ENCODE measurements at regions not wholly inside any gene's neighbourhood (a gene's known extent, or its start where the extent isn't known, plus 50 kb on each side); places are given as distances from the start of the nearest gene placed in this dataset.

GRCh38 chr16:5412731-5413130 is 315.1 kb upstream of the EEF2KMT start:
- no peaks in the 10 kb centered on the region for H3K27me3 Mint-ChIP-seq (ENCODE audit: unreplicated experiment)
- H3K9me3 Mint-ChIP-seq (ENCODE audit: unreplicated experiment) = peaks cover 3% of the 10 kb centered on the region
- H3K4me3 Mint-ChIP-seq (ENCODE audit: unreplicated experiment) = no peak overlapping the region
- no peak overlapping the region for H3K27ac Mint-ChIP-seq (ENCODE audit: unreplicated experiment)
- DNase-seq = peak; percentile 23
- no peaks in the 10 kb centered on the region for H3K4me1 Mint-ChIP-seq (ENCODE audit: low read depth, unreplicated experiment)
- no peak for TF ChIP-seq CTCF (IDR thresholded peaks at IDR 0.05; ENCODE audit: partially characterized antibody, unreplicated experiment)
- H3K36me3 Mint-ChIP-seq (ENCODE audit: unreplicated experiment) = peaks cover 9% of the 10 kb centered on the region

GRCh38 chr16:5398203-5398602 is 300.6 kb upstream of the EEF2KMT start:
- no peak for TF ChIP-seq CTCF (IDR thresholded peaks at IDR 0.05; ENCODE audit: partially characterized antibody, unreplicated experiment)
- no peak for DNase-seq
- Mint-ChIP-seq H3K4me3 (ENCODE audit: unreplicated experiment) (no peak overlapping the region), H3K27me3 (ENCODE audit: unreplicated experiment) (peaks cover 2% of the 10 kb centered on the region), H3K27ac (ENCODE audit: unreplicated experiment) (no peak overlapping the region), H3K9me3 (ENCODE audit: unreplicated experiment) (peaks cover 3% of the 10 kb centered on the region), H3K4me1 (ENCODE audit: low read depth, unreplicated experiment) (peaks cover 3% of the 10 kb centered on the region), H3K36me3 (ENCODE audit: unreplicated experiment) (no peaks in the 10 kb centered on the region)

GRCh38 chr16:5396880-5397279 is 299.3 kb upstream of the EEF2KMT start:
- Mint-ChIP-seq H3K4me1 (ENCODE audit: low read depth, unreplicated experiment) (peaks cover 2% of the 10 kb centered on the region), H3K9me3 (ENCODE audit: unreplicated experiment) (peaks cover 1% of the 10 kb centered on the region), H3K36me3 (ENCODE audit: unreplicated experiment) (no peaks in the 10 kb centered on the region), H3K4me3 (ENCODE audit: unreplicated experiment) (no peak overlapping the region), H3K27ac (ENCODE audit: unreplicated experiment) (no peak overlapping the region), H3K27me3 (ENCODE audit: unreplicated experiment) (peaks cover 2% of the 10 kb centered on the region)
- no peak for TF ChIP-seq CTCF (IDR thresholded peaks at IDR 0.05; ENCODE audit: partially characterized antibody, unreplicated experiment)
- DNase-seq = no peak

- H3K4me3 Mint-ChIP-seq (ENCODE audit: unreplicated experiment) = no peak overlapping the region
- TF ChIP-seq CTCF (IDR thresholded peaks at IDR 0.05; ENCODE audit: partially characterized antibody, unreplicated experiment) = no peak
- no peaks in the 10 kb centered on the region for H3K36me3 Mint-ChIP-seq (ENCODE audit: unreplicated experiment)
- H3K27ac Mint-ChIP-seq (ENCODE audit: unreplicated experiment) = no peak overlapping the region
- peaks cover 2% of the 10 kb centered on the region for H3K27me3 Mint-ChIP-seq (ENCODE audit: unreplicated experiment)
- no peaks in the 10 kb centered on the region for H3K4me1 Mint-ChIP-seq (ENCODE audit: low read depth, unreplicated experiment)
- DNase-seq = no peak
- no peaks in the 10 kb centered on the region for H3K9me3 Mint-ChIP-seq (ENCODE audit: unreplicated experiment)
Observed at GRCh38 chr16:5393070-5393469, 295.5 kb upstream of the EEF2KMT start.

- Mint-ChIP-seq H3K4me1 (ENCODE audit: low read depth, unreplicated experiment) (no peaks in the 10 kb centered on the region), H3K4me3 (ENCODE audit: unreplicated experiment) (no peak overlapping the region), H3K36me3 (ENCODE audit: unreplicated experiment) (peaks cover 6% of the 10 kb centered on the region), H3K27me3 (ENCODE audit: unreplicated experiment) (peaks cover 3% of the 10 kb centered on the region), H3K27ac (ENCODE audit: unreplicated experiment) (no peak overlapping the region), H3K9me3 (ENCODE audit: unreplicated experiment) (peaks cover 3% of the 10 kb centered on the region)
- no peak for TF ChIP-seq CTCF (IDR thresholded peaks at IDR 0.05; ENCODE audit: partially characterized antibody, unreplicated experiment)
- no peak for DNase-seq
Observed at GRCh38 chr16:5386989-5387388, 289.4 kb upstream of the EEF2KMT start.

All from glutamatergic neuron (in vitro differentiated cells).